OCI-LY3 (cell line): ENCODE measurements at regions not wholly inside any gene's neighbourhood (a gene's known extent, or its start where the extent isn't known, plus 50 kb on each side); places are given as distances from the start of the nearest gene placed in this dataset.

Source experiments
- EZH2phosphoT487 ChIP-seq: fragments of 200-600 bp; shearing (Covaris generic); IDR thresholded peaks from 2 replicates; pipeline ENCODE4 v1.6.1; 2018; ENCODE audit warnings: antibody characterized with exemption, mixed run types, low read depth
- TF ChIP-seq, protein P1 (sequence below): fragments of 200-600, 300-600 bp; sonication (generic); IDR thresholded peaks from 2 replicates; pipeline ENCODE4 v1.5.1; 2014; ENCODE audit warnings: antibody characterized with exemption, low read length, low read depth

DNA sequence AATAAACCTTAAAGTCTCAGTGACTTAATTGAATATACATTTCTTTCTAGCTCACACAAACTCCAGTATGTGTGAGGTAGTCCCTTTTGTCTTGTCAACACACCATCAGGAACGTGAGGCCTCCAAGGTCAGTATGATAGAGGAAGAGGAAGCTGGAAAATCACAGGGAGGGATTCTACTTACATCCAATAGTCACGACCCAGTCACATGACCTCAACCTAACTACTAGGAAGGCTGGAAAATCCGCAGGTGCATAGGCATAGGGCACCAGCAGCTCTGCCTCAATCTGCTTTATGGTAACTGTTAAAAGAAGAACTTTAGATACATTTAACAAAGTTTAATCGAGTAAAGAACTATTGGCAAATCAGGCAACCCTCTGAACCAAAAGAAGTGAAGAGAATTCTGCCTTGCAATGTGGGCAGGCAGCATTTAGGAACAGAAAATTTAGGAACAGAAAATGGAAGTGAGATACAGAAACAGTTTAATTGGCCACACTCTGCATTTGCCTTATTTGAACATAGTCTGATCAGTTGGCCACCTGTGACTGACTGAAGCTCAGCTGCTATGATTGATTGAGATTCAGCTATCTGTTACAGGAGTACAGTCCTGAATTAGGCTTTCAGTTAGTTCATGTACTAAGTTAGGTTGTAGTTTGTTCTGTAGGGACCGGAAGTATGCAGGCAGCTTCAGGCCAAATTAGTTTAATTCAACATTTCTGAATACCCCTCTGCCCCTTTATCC is 165.0 kb upstream of the PARD3B start:
- TF ChIP-seq, protein P1, sequence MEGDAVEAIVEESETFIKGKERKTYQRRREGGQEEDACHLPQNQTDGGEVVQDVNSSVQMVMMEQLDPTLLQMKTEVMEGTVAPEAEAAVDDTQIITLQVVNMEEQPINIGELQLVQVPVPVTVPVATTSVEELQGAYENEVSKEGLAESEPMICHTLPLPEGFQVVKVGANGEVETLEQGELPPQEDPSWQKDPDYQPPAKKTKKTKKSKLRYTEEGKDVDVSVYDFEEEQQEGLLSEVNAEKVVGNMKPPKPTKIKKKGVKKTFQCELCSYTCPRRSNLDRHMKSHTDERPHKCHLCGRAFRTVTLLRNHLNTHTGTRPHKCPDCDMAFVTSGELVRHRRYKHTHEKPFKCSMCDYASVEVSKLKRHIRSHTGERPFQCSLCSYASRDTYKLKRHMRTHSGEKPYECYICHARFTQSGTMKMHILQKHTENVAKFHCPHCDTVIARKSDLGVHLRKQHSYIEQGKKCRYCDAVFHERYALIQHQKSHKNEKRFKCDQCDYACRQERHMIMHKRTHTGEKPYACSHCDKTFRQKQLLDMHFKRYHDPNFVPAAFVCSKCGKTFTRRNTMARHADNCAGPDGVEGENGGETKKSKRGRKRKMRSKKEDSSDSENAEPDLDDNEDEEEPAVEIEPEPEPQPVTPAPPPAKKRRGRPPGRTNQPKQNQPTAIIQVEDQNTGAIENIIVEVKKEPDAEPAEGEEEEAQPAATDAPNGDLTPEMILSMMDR, result no peak
- TF ChIP-seq EZH2phosphoT487, result no peak
